ENCODE measurements at regions not wholly inside any gene's neighbourhood (a gene's known extent, or its start where the extent isn't known, plus 50 kb on each side); places are given as distances from the start of the nearest gene placed in this dataset.

GRCh38 chr12:108455706-108456105 lies 59.4 kb upstream of the FICD start:
- TF ChIP-seq CTCF (conservative IDR thresholded peaks at IDR 0.05; ENCODE audit: low read depth in 2 of 2) (no peak), POLR2AphosphoS5 (IDR thresholded peaks at IDR 0.05; ENCODE audit: low read depth) (no peak), EZH2 (IDR thresholded peaks at IDR 0.05; ENCODE audit: low read depth, unreplicated experiment) (no peak)

Measured in GM23338 (cell line).